Activated CD8-positive, alpha-beta memory T cell treated with anti-CD3 and anti-CD28 coated beads for 24 hours (primary cell): ENCODE measurements at regions not wholly inside any gene's neighbourhood (a gene's known extent, or its start where the extent isn't known, plus 50 kb on each side); places are given as distances from the start of the nearest gene placed in this dataset.

Experiments used
- DNase-seq: peaks from one replicate; pipeline ENCODE4 v3.0.0-alpha.2; 2020

- DNase-seq: no peak
Observed at GRCh38 chr2:21254170-21254965, 130.6 kb downstream of the TDRD15 start.

- DNase-seq: no peak
Observed at GRCh38 chr2:21256006-21256405, 132.2 kb downstream of the TDRD15 start.

- DNase-seq: no peak
Observed at GRCh38 chr2:21257621-21258020, 133.9 kb downstream of the TDRD15 start.

GRCh38 chr2:21258082-21258481, 134.3 kb downstream of the TDRD15 start:
- DNase-seq: no peak

GRCh38 chr2:21260311-21260710, 136.5 kb downstream of the TDRD15 start:
- DNase-seq: no peak

- DNase-seq: no peak
Observed at GRCh38 chr2:21261591-21261990, 137.8 kb downstream of the TDRD15 start.

GRCh38 chr2:21262426-21262940, 138.7 kb downstream of the TDRD15 start:
- DNase-seq: no peak

- no peak for DNase-seq
Observed at GRCh38 chr2:21263622-21264021, 139.9 kb downstream of the TDRD15 start.

GRCh38 chr2:21265752-21266151, 142.0 kb downstream of the TDRD15 start:
- no peak for DNase-seq

GRCh38 chr2:21267232-21267835, 143.6 kb downstream of the TDRD15 start:
- no peak for DNase-seq

GRCh38 chr2:21268197-21268877, 144.6 kb downstream of the TDRD15 start:
- no peak for DNase-seq

GRCh38 chr2:21268878-21269224, 145.1 kb downstream of the TDRD15 start:
- DNase-seq: no peak

- DNase-seq: no peak
Observed at GRCh38 chr2:21269382-21269781, 145.6 kb downstream of the TDRD15 start.

- no peak for DNase-seq
Observed at GRCh38 chr2:21270083-21270491, 146.3 kb downstream of the TDRD15 start.

GRCh38 chr2:21270708-21271122, 146.9 kb downstream of the TDRD15 start:
- DNase-seq: no peak

GRCh38 chr2:21276163-21276562, 152.4 kb downstream of the TDRD15 start:
- no peak for DNase-seq

- no peak for DNase-seq
Observed at GRCh38 chr2:21277068-21278056, 153.6 kb downstream of the TDRD15 start.

GRCh38 chr2:21279525-21279924, 155.8 kb downstream of the TDRD15 start:
- no peak for DNase-seq

- DNase-seq: no peak
Observed at GRCh38 chr2:21280793-21281192, 157.0 kb downstream of the TDRD15 start.

- DNase-seq: no peak
Observed at GRCh38 chr2:21281384-21281783, 157.6 kb downstream of the TDRD15 start.

- no peak for DNase-seq
Observed at GRCh38 chr2:21281791-21282514, 158.2 kb downstream of the TDRD15 start.

GRCh38 chr2:21282515-21282898, 158.7 kb downstream of the TDRD15 start:
- DNase-seq: no peak
